ENCODE measurements at regions not wholly inside any gene's neighbourhood (a gene's known extent, or its start where the extent isn't known, plus 50 kb on each side); places are given as distances from the start of the nearest gene placed in this dataset.

DNA sequence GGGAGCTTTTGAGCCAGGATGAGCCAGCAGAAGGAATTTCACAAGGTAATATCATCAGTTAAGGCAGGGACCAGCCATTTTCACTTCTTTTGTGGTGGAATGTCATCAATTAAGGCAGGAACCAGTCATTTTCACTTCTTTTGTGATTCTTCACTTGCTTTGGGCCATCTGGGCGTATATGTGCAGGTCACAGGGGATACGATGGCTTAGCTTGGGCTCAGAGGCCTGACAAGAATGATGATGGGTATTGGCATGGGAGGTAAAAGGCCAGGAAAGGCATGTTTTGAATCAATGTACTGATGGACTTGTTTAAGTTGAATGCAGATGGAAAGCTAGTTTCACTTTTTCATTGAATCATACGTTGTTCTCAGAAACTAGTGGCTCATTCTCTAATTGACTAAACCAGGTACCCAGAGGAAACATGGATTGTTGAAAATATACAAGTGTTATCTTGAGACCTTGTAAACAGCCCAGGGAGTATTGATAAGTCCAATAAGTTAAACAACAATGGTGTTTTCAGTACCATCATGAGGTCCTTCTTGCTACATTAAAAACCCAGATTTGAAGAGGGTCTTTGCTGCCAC, 1672.5 kb upstream of the DDX18 start:
- TF ChIP-seq POLR2A (IDR thresholded peaks at IDR 0.05; ENCODE audit: low read length): no peak
- no peak for TF ChIP-seq GATA1 (IDR thresholded peaks at IDR 0.05; ENCODE audit: low read depth, low read length)

Measured in erythroblast (primary cell).